ENCODE measurements at regions not wholly inside any gene's neighbourhood (a gene's known extent, or its start where the extent isn't known, plus 50 kb on each side); places are given as distances from the start of the nearest gene placed in this dataset.

GRCh38 chr1:79375352-79375751, 368.8 kb upstream of the ADGRL4 start:
- Histone ChIP-seq H3K27me3 (ENCODE audit: control insufficient read depth in 1 of 2, insufficient read depth in 1 of 2, low read length in 2 of 2) (no peaks in the 10 kb centered on the region), H2AFZ (ENCODE audit: low read depth, low read length) (no peak overlapping the region), H3K4me1 (ENCODE audit: control insufficient read depth, insufficient read depth, low read depth, low read length) (no peaks in the 10 kb centered on the region)

DNA sequence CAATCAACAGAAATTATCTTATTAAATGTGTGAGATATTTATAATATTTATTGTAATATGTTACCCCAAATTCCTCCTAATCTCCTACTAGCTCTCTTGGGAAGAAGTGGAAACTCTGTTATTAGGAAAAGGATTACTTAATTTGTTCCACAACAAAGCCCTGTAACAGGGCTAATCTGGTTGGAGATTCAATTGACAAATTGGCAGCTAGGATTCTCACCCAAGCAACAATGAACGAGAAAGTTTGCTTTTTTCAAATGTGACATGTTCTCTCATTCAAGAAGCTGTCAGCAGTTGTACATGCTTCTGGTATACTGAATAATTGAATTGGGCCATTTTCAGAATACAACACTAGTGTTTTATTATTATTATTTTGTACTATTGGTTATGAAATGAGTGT, 367.9 kb upstream of the ADGRL4 start:
- Histone ChIP-seq H2BK120ac (ENCODE audit: low read depth, low read length) (no peak overlapping the region), H2AK5ac (ENCODE audit: low read length, severe bottlenecking) (no peak overlapping the region), H2BK12ac (ENCODE audit: low read length in 2 of 2) (no peak overlapping the region), H3K4me3 (ENCODE audit: insufficient read depth in 1 of 2, low read depth in 1 of 2, low read length in 2 of 2) (no peak overlapping the region), H3K4me2 (ENCODE audit: low read length, poor library complexity, severe bottlenecking) (no peak overlapping the region), H3K27ac (ENCODE audit: low read length, poor library complexity, severe bottlenecking) (no peak overlapping the region), H3K4me1 (ENCODE audit: control insufficient read depth, insufficient read depth, low read depth, low read length) (no peaks in the 10 kb centered on the region), H3K9me3 (ENCODE audit: control insufficient read depth, low read length) (no peaks in the 10 kb centered on the region), H2BK5ac (ENCODE audit: low read depth, low read length, poor library complexity, severe bottlenecking) (no peak overlapping the region), H3K14ac (ENCODE audit: low read length in 2 of 2) (no peak overlapping the region), H3K79me1 (replicated peaks; ENCODE audit: low read length, poor library complexity, severe bottlenecking) (no peaks in the 10 kb centered on the region), H3K18ac (ENCODE audit: low read depth in 1 of 2, low read length in 2 of 2) (no peak overlapping the region), H3K9ac (ENCODE audit: low read length) (no peak overlapping the region), H3K36me3 (ENCODE audit: control insufficient read depth in 1 of 2, insufficient read depth in 2 of 2, low read depth in 1 of 2, low read length in 2 of 2) (no peaks in the 10 kb centered on the region), H4K91ac (ENCODE audit: low read length) (no peak overlapping the region), H3K27me3 (ENCODE audit: control insufficient read depth in 1 of 2, insufficient read depth in 1 of 2, low read length in 2 of 2) (no peaks in the 10 kb centered on the region), H2BK15ac (ENCODE audit: low read depth, poor library complexity, severe bottlenecking) (no peak overlapping the region), H3K4ac (ENCODE audit: low read depth in 1 of 2, low read length in 2 of 2) (no peak overlapping the region), H3K23ac (ENCODE audit: low read length in 2 of 2) (no peak overlapping the region), H2AFZ (ENCODE audit: low read depth, low read length) (no peak overlapping the region), H4K8ac (ENCODE audit: low read length) (no peak overlapping the region)
- DNase-seq: no peak
- 100% methylated on average over 1 of the region's 1 CpG for whole genome bisulfite sequencing

More at GRCh38 chr1:79375352-79375751, 368.8 kb upstream of the ADGRL4 start:
- Histone ChIP-seq H4K8ac (ENCODE audit: low read length) (no peak overlapping the region), H3K4ac (ENCODE audit: low read depth in 1 of 2, low read length in 2 of 2) (no peak overlapping the region), H2BK15ac (ENCODE audit: low read depth, poor library complexity, severe bottlenecking) (no peak overlapping the region), H3K36me3 (ENCODE audit: control insufficient read depth in 1 of 2, insufficient read depth in 2 of 2, low read depth in 1 of 2, low read length in 2 of 2) (no peaks in the 10 kb centered on the region), H3K4me2 (ENCODE audit: low read length, poor library complexity, severe bottlenecking) (no peak overlapping the region), H3K27ac (ENCODE audit: low read length, poor library complexity, severe bottlenecking) (no peak overlapping the region), H2BK12ac (ENCODE audit: low read length in 2 of 2) (no peak overlapping the region), H3K9ac (ENCODE audit: low read length) (no peak overlapping the region), H3K23ac (ENCODE audit: low read length in 2 of 2) (no peak overlapping the region), H2AK5ac (ENCODE audit: low read length, severe bottlenecking) (no peak overlapping the region), H2BK5ac (ENCODE audit: low read depth, low read length, poor library complexity, severe bottlenecking) (no peak overlapping the region), H3K9me3 (ENCODE audit: control insufficient read depth, low read length) (no peaks in the 10 kb centered on the region), H3K14ac (ENCODE audit: low read length in 2 of 2) (no peak overlapping the region), H4K91ac (ENCODE audit: low read length) (no peak overlapping the region), H3K79me1 (replicated peaks; ENCODE audit: low read length, poor library complexity, severe bottlenecking) (no peaks in the 10 kb centered on the region), H3K4me3 (ENCODE audit: insufficient read depth in 1 of 2, low read depth in 1 of 2, low read length in 2 of 2) (no peak overlapping the region), H3K18ac (ENCODE audit: low read depth in 1 of 2, low read length in 2 of 2) (no peak overlapping the region), H2BK120ac (ENCODE audit: low read depth, low read length) (no peak overlapping the region)
- DNase-seq: no peak
- no CpG with 5 or more reads among the region's 1 CpG for WGBS

- no peak overlapping the region for H3K4me2 ChIP-seq (ENCODE audit: low read length, poor library complexity, severe bottlenecking)
- 52% methylated on average over 2 of the region's 2 CpGs for WGBS
Measured at GRCh38 chr1:79373481-79374125, 367.1 kb upstream of the ADGRL4 start.

DNA sequence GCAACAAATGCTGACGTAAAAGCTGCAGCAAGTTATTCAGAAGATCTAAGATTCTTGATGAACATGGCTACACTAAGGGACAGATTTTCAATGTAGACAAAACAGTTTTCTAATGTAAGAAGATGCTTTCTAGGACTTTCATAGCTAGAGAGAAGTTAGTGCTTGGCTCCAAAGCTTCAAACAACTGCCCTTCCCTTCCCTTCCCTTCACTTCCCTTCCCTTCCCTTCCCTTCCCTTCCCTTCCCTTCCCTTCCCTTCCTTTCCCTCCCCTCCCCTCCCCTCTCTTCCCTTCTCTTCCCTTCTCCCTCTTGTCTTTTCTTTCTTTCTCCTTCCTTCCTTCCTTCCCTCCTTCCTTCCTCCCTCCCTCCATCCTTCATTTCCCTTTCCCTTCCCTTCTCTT, 365.3 kb upstream of the ADGRL4 start:
- no peak overlapping the region for H3K4me3 ChIP-seq (ENCODE audit: insufficient read depth in 1 of 2, low read depth in 1 of 2, low read length in 2 of 2)

More at GRCh38 chr1:79373481-79374125, 367.1 kb upstream of the ADGRL4 start:
- Histone ChIP-seq H3K27ac (ENCODE audit: low read length, poor library complexity, severe bottlenecking) (no peak overlapping the region), H4K8ac (ENCODE audit: low read length) (no peak overlapping the region), H3K4ac (ENCODE audit: low read depth in 1 of 2, low read length in 2 of 2) (no peak overlapping the region), H2BK5ac (ENCODE audit: low read depth, low read length, poor library complexity, severe bottlenecking) (no peak overlapping the region), H2BK120ac (ENCODE audit: low read depth, low read length) (no peak overlapping the region), H3K23ac (ENCODE audit: low read length in 2 of 2) (no peak overlapping the region), H3K4me3 (ENCODE audit: insufficient read depth in 1 of 2, low read depth in 1 of 2, low read length in 2 of 2) (no peak overlapping the region), H3K14ac (ENCODE audit: low read length in 2 of 2) (no peak overlapping the region), H4K91ac (ENCODE audit: low read length) (no peak overlapping the region), H3K9ac (ENCODE audit: low read length) (no peak overlapping the region), H2AK5ac (ENCODE audit: low read length, severe bottlenecking) (no peak overlapping the region), H3K9me3 (ENCODE audit: control insufficient read depth, low read length) (no peaks in the 10 kb centered on the region), H2BK12ac (ENCODE audit: low read length in 2 of 2) (no peak overlapping the region), H3K4me1 (ENCODE audit: control insufficient read depth, insufficient read depth, low read depth, low read length) (no peaks in the 10 kb centered on the region), H2AFZ (ENCODE audit: low read depth, low read length) (no peak overlapping the region), H3K36me3 (ENCODE audit: control insufficient read depth in 1 of 2, insufficient read depth in 2 of 2, low read depth in 1 of 2, low read length in 2 of 2) (no peaks in the 10 kb centered on the region), H2BK15ac (ENCODE audit: low read depth, poor library complexity, severe bottlenecking) (no peak overlapping the region), H3K79me1 (replicated peaks; ENCODE audit: low read length, poor library complexity, severe bottlenecking) (no peaks in the 10 kb centered on the region), H3K27me3 (ENCODE audit: control insufficient read depth in 1 of 2, insufficient read depth in 1 of 2, low read length in 2 of 2) (no peaks in the 10 kb centered on the region), H3K18ac (ENCODE audit: low read depth in 1 of 2, low read length in 2 of 2) (no peak overlapping the region)
- no peak for DNase-seq

More for the DNA sequence above, 365.3 kb upstream of the ADGRL4 start:
- Histone ChIP-seq H2AK5ac (ENCODE audit: low read length, severe bottlenecking) (no peak overlapping the region), H2BK120ac (ENCODE audit: low read depth, low read length) (no peak overlapping the region), H4K8ac (ENCODE audit: low read length) (no peak overlapping the region), H2BK12ac (ENCODE audit: low read length in 2 of 2) (no peak overlapping the region), H4K91ac (ENCODE audit: low read length) (no peak overlapping the region), H3K27ac (ENCODE audit: low read length, poor library complexity, severe bottlenecking) (no peak overlapping the region), H3K23ac (ENCODE audit: low read length in 2 of 2) (no peak overlapping the region), H3K14ac (ENCODE audit: low read length in 2 of 2) (no peak overlapping the region), H3K4me2 (ENCODE audit: low read length, poor library complexity, severe bottlenecking) (no peak overlapping the region), H3K36me3 (ENCODE audit: control insufficient read depth in 1 of 2, insufficient read depth in 2 of 2, low read depth in 1 of 2, low read length in 2 of 2) (no peaks in the 10 kb centered on the region), H3K4ac (ENCODE audit: low read depth in 1 of 2, low read length in 2 of 2) (no peak overlapping the region), H2BK15ac (ENCODE audit: low read depth, poor library complexity, severe bottlenecking) (no peak overlapping the region), H2BK5ac (ENCODE audit: low read depth, low read length, poor library complexity, severe bottlenecking) (no peak overlapping the region), H2AFZ (ENCODE audit: low read depth, low read length) (no peak overlapping the region), H3K9me3 (ENCODE audit: control insufficient read depth, low read length) (no peaks in the 10 kb centered on the region), H3K9ac (ENCODE audit: low read length) (no peak overlapping the region), H3K79me1 (replicated peaks; ENCODE audit: low read length, poor library complexity, severe bottlenecking) (no peaks in the 10 kb centered on the region), H3K4me1 (ENCODE audit: control insufficient read depth, insufficient read depth, low read depth, low read length) (no peaks in the 10 kb centered on the region), H3K27me3 (ENCODE audit: control insufficient read depth in 1 of 2, insufficient read depth in 1 of 2, low read length in 2 of 2) (no peaks in the 10 kb centered on the region), H3K18ac (ENCODE audit: low read depth in 1 of 2, low read length in 2 of 2) (no peak overlapping the region)
- no peak for DNase-seq
- 100% methylated on average over 1 of the region's 1 CpG for WGBS

Measured in mesenchymal stem cell (in vitro differentiated cells and primary cell).